Endothelial cell of umbilical vein (primary cell): ENCODE measurements at regions not wholly inside any gene's neighbourhood (a gene's known extent, or its start where the extent isn't known, plus 50 kb on each side); places are given as distances from the start of the nearest gene placed in this dataset.

Experiments used
- CTCF ChIP-seq, 2 donors: IDR thresholded peaks; 1 replicate in 1 of 2; 2 replicates in 1 of 2; pipeline ENCODE4 v1.5.1; 2011; ENCODE audit warnings: low read length in 2 of 2, mild to moderate bottlenecking in 2 of 2, moderate library complexity in 2 of 2, control low read depth in 1 of 2, inconsistent platforms in 1 of 2, low read depth in 1 of 2; ENCODE audit not compliant: insufficient read depth in 1 of 2; ENCODE audit errors: extremely low read depth in 1 of 2
- FOS ChIP-seq: IDR thresholded peaks from 2 replicates; pipeline ENCODE4 v1.6.1; 2011; ENCODE audit warnings: mild to moderate bottlenecking, low read length, moderate library complexity, borderline replicate concordance; ENCODE audit not compliant: insufficient read depth
- MAX ChIP-seq: IDR thresholded peaks from 2 replicates; pipeline ENCODE4 v1.6.1; 2011; ENCODE audit not compliant: insufficient read depth, insufficient read length
- MYC ChIP-seq: IDR thresholded peaks from one replicate; pipeline ENCODE4 v1.6.1; 2011; ENCODE audit warnings: mild to moderate bottlenecking, low read depth, low read length
- POLR2A ChIP-seq: IDR thresholded peaks from 2 replicates; pipeline ENCODE4 v1.6.1; 2012; ENCODE audit warnings: low read depth, mild to moderate bottlenecking, control low read depth, low read length

DNA sequence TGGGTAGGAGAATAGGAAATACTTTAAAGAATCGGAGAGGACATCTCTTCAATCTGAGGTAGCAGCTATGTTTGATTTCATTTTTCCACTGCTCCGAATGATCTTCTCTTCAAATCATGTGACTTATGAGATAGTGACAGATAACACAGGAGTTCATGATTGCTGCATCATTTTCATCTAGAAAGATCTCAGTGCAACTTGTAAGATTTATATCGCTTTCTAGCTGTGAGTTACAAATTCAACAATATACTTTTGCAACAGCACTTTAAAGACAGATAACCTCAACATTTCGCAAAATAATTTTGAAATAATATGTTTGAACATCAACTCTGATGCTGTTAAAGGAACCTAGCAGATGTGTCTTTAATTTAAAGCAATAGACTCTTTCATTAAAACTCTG lies 99.9 kb upstream of the CCDC80 start:
- no peak for TF ChIP-seq POLR2A
- no peak for TF ChIP-seq FOS
- no peak for TF ChIP-seq CTCF (IDR thresholded peaks at IDR 0.05; ENCODE audit: extremely low read depth in 1 of 2, insufficient read depth in 1 of 2, low read depth in 1 of 2, low read length in 2 of 2)
- TF ChIP-seq MAX, result no peak
- no peak for TF ChIP-seq MYC
